ENCODE measurements at regions not wholly inside any gene's neighbourhood (a gene's known extent, or its start where the extent isn't known, plus 50 kb on each side); places are given as distances from the start of the nearest gene placed in this dataset.
A peak's percentile ranks its signal among the peaks of the same experiment; 100 is the strongest.

DNA sequence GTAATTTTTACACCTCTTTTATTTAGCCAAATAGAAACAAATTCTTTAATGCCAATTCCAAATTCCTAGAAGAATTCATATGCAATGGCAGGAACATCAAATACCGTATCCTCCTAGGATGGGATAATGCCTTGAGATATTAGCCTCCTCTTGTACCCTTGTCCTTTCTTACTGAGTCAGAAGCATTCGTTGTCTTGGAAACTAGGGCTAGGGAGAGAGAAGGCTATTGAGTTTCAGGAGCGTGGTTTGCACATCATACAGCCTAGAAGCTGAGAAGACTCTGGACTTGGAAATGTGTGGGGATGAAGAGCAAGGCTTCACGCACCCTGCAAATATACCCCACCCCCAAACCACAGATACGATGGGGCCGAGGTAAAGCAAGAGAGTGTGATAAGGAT lies 300.7 kb downstream of the SP3 start:
- no peak overlapping the region for H3K27ac ChIP-seq
- CTCF ChIA-PET, result no interaction called here
- TF ChIP-seq, protein P1, sequence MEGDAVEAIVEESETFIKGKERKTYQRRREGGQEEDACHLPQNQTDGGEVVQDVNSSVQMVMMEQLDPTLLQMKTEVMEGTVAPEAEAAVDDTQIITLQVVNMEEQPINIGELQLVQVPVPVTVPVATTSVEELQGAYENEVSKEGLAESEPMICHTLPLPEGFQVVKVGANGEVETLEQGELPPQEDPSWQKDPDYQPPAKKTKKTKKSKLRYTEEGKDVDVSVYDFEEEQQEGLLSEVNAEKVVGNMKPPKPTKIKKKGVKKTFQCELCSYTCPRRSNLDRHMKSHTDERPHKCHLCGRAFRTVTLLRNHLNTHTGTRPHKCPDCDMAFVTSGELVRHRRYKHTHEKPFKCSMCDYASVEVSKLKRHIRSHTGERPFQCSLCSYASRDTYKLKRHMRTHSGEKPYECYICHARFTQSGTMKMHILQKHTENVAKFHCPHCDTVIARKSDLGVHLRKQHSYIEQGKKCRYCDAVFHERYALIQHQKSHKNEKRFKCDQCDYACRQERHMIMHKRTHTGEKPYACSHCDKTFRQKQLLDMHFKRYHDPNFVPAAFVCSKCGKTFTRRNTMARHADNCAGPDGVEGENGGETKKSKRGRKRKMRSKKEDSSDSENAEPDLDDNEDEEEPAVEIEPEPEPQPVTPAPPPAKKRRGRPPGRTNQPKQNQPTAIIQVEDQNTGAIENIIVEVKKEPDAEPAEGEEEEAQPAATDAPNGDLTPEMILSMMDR (conservative IDR thresholded peaks at IDR 0.05; ENCODE audit: low read depth), result no peak
- DNase-seq (ENCODE audit: low spot score), result no peak
- POLR2A ChIA-PET (ENCODE audit: low non-redundant PET), result no interaction called here

DNA sequence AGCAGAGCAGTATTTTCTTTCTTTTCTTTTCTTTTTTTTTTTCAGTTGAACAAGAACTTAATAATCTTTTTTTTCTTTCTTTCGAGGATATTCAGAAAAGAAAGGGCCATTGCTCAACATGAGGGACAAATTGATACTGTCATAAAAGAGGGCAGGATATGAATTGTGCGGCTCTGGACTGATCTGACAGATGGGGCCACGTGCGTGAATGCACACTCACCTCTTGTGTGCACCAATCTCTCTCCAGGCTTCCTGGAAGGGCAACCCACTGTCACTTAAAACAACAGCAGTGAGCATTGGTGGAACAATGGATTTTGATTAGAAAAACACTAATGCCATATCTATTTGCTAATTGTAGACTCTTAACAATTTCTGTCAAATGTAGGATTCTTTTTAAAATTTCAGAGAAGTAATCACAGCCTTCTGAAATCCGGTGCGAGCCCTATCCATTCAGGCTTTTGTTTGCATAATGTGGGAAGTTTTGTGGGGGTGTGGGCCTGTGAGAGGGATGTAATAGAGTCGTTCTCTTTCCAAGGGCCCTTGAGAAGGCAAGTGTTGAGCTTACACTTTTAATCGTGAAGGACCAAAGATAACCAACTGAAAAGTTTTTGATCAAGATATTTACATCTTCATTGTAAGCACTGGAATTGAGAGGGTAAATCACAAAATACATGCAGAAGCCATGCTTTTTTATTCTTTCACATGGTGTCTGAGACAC lies 298.8 kb downstream of the SP3 start:
- no peak for DNase-seq (ENCODE audit: low spot score)
- H3K27ac ChIP-seq, result no peak overlapping the region
- TF ChIP-seq, protein P1 (conservative IDR thresholded peaks at IDR 0.05; ENCODE audit: low read depth), result no peak
- ChIA-PET POLR2A (ENCODE audit: low non-redundant PET) (no interaction called here), CTCF (no interaction called here)

DNA sequence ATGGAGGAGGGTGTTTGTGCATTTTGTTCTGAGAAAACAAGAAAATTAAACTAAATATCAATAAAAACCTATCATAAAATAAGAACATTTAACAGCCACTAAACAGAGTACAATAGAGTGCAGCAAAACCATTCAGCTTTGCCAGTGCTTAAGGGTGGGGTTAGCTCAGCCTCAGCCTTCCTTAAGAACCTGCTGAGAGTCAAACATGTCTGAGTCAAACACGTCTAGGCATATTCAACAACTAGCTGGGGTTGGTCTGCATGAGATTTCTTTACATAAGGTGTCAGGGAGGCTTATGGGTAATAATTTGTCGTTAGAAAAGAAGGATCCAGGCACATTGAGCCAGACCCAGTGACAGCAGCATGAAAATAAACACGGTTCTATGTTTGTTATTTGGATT lies 298.2 kb downstream of the SP3 start:
- TF ChIP-seq, protein P1 (conservative IDR thresholded peaks at IDR 0.05; ENCODE audit: low read depth), result no peak
- peak overlapping the region; percentile 47; the same call in 1 of the 2 replicates for H3K27ac ChIP-seq
- CTCF ChIA-PET, result no interaction called here
- no peak for DNase-seq (ENCODE audit: low spot score)
- POLR2A ChIA-PET (ENCODE audit: low non-redundant PET), result no interaction called here

DNA sequence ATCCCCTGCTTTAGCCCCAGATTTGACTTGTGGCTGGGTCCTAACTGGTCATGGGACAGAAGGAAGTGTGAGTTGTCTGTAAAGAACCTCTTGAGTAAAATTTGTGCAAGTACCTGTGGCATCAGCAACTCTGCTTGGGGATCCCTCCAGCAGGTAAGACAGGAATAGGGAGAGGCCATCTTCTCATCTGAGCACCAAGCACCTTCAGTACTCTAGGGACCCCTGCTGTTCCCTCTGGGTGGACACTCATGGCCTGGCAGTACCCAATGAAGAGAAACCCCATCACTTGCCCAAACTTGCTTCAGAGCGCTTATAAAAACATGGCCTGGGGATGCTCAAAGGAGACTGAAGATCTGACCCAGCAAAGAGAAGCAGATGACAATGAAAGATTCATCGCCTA lies 297.8 kb downstream of the SP3 start:
- peak overlapping the region; percentile 47; the same call in 1 of the 2 replicates for H3K27ac ChIP-seq
- no peak for DNase-seq (ENCODE audit: low spot score)
- POLR2A ChIA-PET (ENCODE audit: low non-redundant PET), result no interaction called here
- CTCF ChIA-PET, result no interaction called here
- TF ChIP-seq, protein P1 (conservative IDR thresholded peaks at IDR 0.05; ENCODE audit: low read depth), result no peak

DNA sequence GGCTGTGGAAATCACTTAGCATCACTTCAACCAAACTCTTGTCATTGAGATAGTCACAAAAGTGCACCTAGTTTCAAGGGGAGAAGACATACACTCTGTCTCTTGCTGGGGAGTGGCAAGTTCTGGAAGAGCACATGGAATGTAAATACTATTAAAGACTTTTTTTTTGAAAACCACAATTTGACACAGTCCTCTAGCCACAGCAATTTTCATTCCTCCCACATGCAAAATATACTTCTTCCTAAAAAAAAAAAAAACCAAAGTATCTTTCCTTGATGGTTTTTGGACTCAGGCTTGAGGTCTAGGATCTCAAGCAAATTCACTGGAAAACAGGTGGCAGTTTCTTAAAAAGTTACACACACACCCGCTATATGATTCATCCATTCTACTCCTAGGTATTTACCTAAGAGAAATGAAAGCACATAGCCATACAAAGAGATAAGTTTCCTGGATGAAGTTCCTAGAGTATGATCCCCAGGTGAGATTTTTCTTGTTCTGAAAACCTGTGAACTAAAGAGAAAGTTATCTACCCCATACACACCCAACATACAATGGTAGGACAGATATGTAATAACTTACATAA lies 295.8 kb downstream of the SP3 start:
- no peak for DNase-seq (ENCODE audit: low spot score)
- no peak overlapping the region for H3K27ac ChIP-seq
- CTCF ChIA-PET, result no interaction called here
- TF ChIP-seq, protein P1 (conservative IDR thresholded peaks at IDR 0.05; ENCODE audit: low read depth), result no peak
- POLR2A ChIA-PET (ENCODE audit: low non-redundant PET), result no interaction called here

DNA sequence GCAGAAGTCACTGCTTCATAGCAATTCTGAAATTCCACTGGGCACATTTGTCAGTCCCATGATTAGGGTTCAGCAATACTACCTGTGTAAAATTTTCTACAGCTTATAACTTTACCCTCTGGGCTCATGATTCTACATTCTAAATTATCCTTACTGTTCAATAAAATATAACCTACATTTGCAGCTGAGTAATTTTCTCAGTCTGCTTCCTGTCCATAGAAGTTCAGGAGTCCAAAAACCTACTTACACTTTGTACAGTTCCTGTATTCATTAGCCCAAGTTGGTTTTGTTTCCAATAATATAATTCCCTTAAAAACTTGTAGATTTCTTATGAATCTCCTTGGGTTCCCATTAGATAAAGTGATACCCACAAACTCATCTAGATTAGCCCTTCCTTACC lies 295.3 kb downstream of the SP3 start:
- no peak overlapping the region for H3K27ac ChIP-seq
- TF ChIP-seq, protein P1 (conservative IDR thresholded peaks at IDR 0.05; ENCODE audit: low read depth), result no peak
- DNase-seq (ENCODE audit: low spot score), result no peak
- POLR2A ChIA-PET (ENCODE audit: low non-redundant PET), result no interaction called here
- CTCF ChIA-PET, result no interaction called here
